H1 (cell line): ENCODE measurements at regions not wholly inside any gene's neighbourhood (a gene's known extent, or its start where the extent isn't known, plus 50 kb on each side); places are given as distances from the start of the nearest gene placed in this dataset.

Experiments
- CTCF ChIA-PET: fragments of 300-600 bp; sonication (Branson Sonifier 250); formaldehyde crosslinking; loops from one replicate; lab custom pipeline; 2021; ENCODE audit not compliant: partially characterized antibody; lab: Charles Lee
- POLR2A ChIA-PET: fragments of 300-600 bp; sonication (Branson Sonifier 250); formaldehyde crosslinking; loops from one replicate; lab custom pipeline; 2021; ENCODE audit warnings: inconsistent platforms; ENCODE audit not compliant: partially characterized antibody; lab: Charles Lee
- DNase-seq, 2 experiments: peaks; one replicate each; pipeline versions ENCODE4 v3.0.0 to v3.0.0-alpha.2; 2010 to 2022; ENCODE audit warnings: low spot score in 2 of 2, low read depth in 1 of 2, mixed read lengths in 1 of 2
- FAIRE-seq: peaks from 2 replicates; lab custom pipeline; 2011; peaks lifted over from hg19 to GRCh38; lab: Jason Lieb, UNC
- H2AFZ ChIP-seq: 2 replicates; pipeline ENCODE4 v1.8.1; 2012; ENCODE audit warnings: low read length, inconsistent platforms
- H2AK5ac ChIP-seq: 2 replicates; pipeline ENCODE4 v1.6.1; 2013; ENCODE audit warnings: low read depth, low read length
- H2BK120ac ChIP-seq: replicated peaks from 2 replicates; pipeline ENCODE3; 2013; ENCODE audit warnings: low read depth, low read length, inconsistent platforms
- H2BK12ac ChIP-seq: 2 replicates; pipeline ENCODE4 v1.6.1; 2013; ENCODE audit warnings: low read depth, low read length
- H2BK15ac ChIP-seq: 2 replicates; pipeline ENCODE4 v1.6.1; 2013; ENCODE audit warnings: low read length
- H2BK20ac ChIP-seq: 2 replicates; pipeline ENCODE4 v1.6.1; 2013; ENCODE audit warnings: low read length
- H2BK5ac ChIP-seq: 2 replicates; pipeline ENCODE4 v1.6.1; 2013; ENCODE audit warnings: low read depth, low read length
- H3K14ac ChIP-seq: 2 replicates; pipeline ENCODE4 v1.6.1; 2013; ENCODE audit warnings: inconsistent platforms; ENCODE audit not compliant: insufficient read length
- H3K18ac ChIP-seq: 2 replicates; pipeline ENCODE4 v1.6.1; 2013; ENCODE audit warnings: low read length; ENCODE audit errors: extremely low read depth
- H3K23ac ChIP-seq: 2 replicates; pipeline ENCODE4 v1.6.1; 2013; ENCODE audit warnings: inconsistent platforms; ENCODE audit not compliant: insufficient read length
- H3K23me2 ChIP-seq: 2 replicates; pipeline ENCODE4 v1.6.1; 2013; ENCODE audit warnings: low read depth, low read length
- H3K27ac ChIP-seq: 2 replicates; pipeline ENCODE4 v1.6.1; 2011; ENCODE audit warnings: low read depth, low read length, inconsistent platforms
- H3K27me3 ChIP-seq, 4 experiments: replicated peaks in 1 of 4; 1 replicate in 1 of 4; 2 replicates in 3 of 4; pipeline versions ENCODE4 v1.6.1 to v1.8.1; 2011 to 2013; ENCODE audit warnings: low read length in 3 of 4, mild to moderate bottlenecking in 3 of 4, inconsistent platforms in 2 of 4, mixed read lengths in 2 of 4, moderate library complexity in 1 of 4; ENCODE audit not compliant: control insufficient read depth in 3 of 4, insufficient read depth in 3 of 4; ENCODE audit errors: extremely low read depth in 1 of 4
- H3K36me3 ChIP-seq, 4 experiments: 2 replicates each; pipeline versions ENCODE4 v1.6.1 to v1.8.1; 2011 to 2013; ENCODE audit warnings: mild to moderate bottlenecking in 4 of 4, low read length in 3 of 4, moderate library complexity in 2 of 4, control low read depth in 1 of 4, inconsistent platforms in 1 of 4; ENCODE audit not compliant: insufficient read depth in 4 of 4, control insufficient read depth in 2 of 4
- H3K4ac ChIP-seq: replicated peaks from 2 replicates; pipeline ENCODE3; 2013; ENCODE audit warnings: low read length, low read depth, mixed read lengths, inconsistent platforms; ENCODE audit not compliant: insufficient read length
- H3K4me1 ChIP-seq, 4 experiments: replicated peaks in 1 of 4; 1 replicate in 1 of 4; 2 replicates in 3 of 4; pipeline versions ENCODE4 v1.6.1 to v1.8.1; 2011 to 2013; ENCODE audit warnings: low read length in 3 of 4, inconsistent platforms in 2 of 4, mixed read lengths in 1 of 4; ENCODE audit not compliant: insufficient read depth in 4 of 4, control insufficient read depth in 3 of 4
- H3K4me2 ChIP-seq, 2 experiments: 2 replicates each; pipeline versions ENCODE4 v1.6.1 to v1.8.1; 2011 to 2013; ENCODE audit warnings: low read depth in 2 of 2, low read length in 2 of 2, control low read depth in 1 of 2, inconsistent platforms in 1 of 2, mild to moderate bottlenecking in 1 of 2; ENCODE audit not compliant: insufficient read depth in 1 of 2
- H3K4me3 ChIP-seq, 4 experiments: fragments of 200-600, 300-600 bp in 1 of 4; sonication (generic), shearing (Covaris generic), sonication (Bioruptor Twin) in 1 of 4; 2 replicates each; pipeline versions ENCODE4 v1.5.1 to v1.8.1; 2011 to 2016; ENCODE audit warnings: low read length in 4 of 4, low read depth in 3 of 4, control low read depth in 2 of 4, inconsistent platforms in 2 of 4, mild to moderate bottlenecking in 2 of 4, mixed read lengths in 1 of 4, moderate library complexity in 1 of 4; ENCODE audit not compliant: insufficient read depth in 2 of 4; ENCODE audit errors: extremely low read depth in 1 of 4
- H3K56ac ChIP-seq: replicated peaks from 2 replicates; pipeline ENCODE3; 2013; ENCODE audit warnings: low read depth, mild to moderate bottlenecking, mixed read lengths, low read length, inconsistent platforms; ENCODE audit not compliant: insufficient read length
- H3K79me1 ChIP-seq: 2 replicates; pipeline ENCODE4 v1.6.1; 2013; ENCODE audit warnings: low read depth, low read length, control low read depth
- H3K79me2 ChIP-seq, 2 experiments: 2 replicates each; pipeline versions ENCODE4 v1.6.1 to v1.8.1; 2012 to 2013; ENCODE audit warnings: low read length in 2 of 2, mild to moderate bottlenecking in 2 of 2, inconsistent platforms in 1 of 2; ENCODE audit not compliant: insufficient read depth in 2 of 2, control insufficient read depth in 1 of 2
- H3K9ac ChIP-seq, 4 experiments: replicated peaks in 1 of 4; 1 replicate in 1 of 4; 2 replicates in 3 of 4; pipeline versions ENCODE4 v1.6.1 to v1.8.1; 2011 to 2013; ENCODE audit warnings: low read depth in 3 of 4, low read length in 3 of 4, control low read depth in 2 of 4, mild to moderate bottlenecking in 2 of 4, moderate library complexity in 2 of 4, inconsistent platforms in 1 of 4; ENCODE audit errors: extremely low read depth in 1 of 4
- H3K9me3 ChIP-seq, 2 experiments: 2 replicates each; pipeline versions ENCODE4 v1.6.1 to v1.8.1; 2012 to 2013; ENCODE audit warnings: mild to moderate bottlenecking in 2 of 2, moderate library complexity in 2 of 2, control low read depth in 1 of 2, inconsistent platforms in 1 of 2, low read depth in 1 of 2, low read length in 1 of 2, mixed read lengths in 1 of 2; ENCODE audit not compliant: insufficient read depth in 2 of 2
- H4K20me1 ChIP-seq, 2 experiments: replicated peaks in 1 of 2; 2 replicates each; pipeline versions ENCODE3 to v1.8.1; 2011 to 2013; ENCODE audit warnings: inconsistent platforms in 2 of 2, low read length in 2 of 2, mild to moderate bottlenecking in 1 of 2; ENCODE audit not compliant: insufficient read depth in 2 of 2, control insufficient read depth in 1 of 2
- H4K5ac ChIP-seq: 2 replicates; pipeline ENCODE4 v1.6.1; 2013; ENCODE audit warnings: low read length, low read depth, mixed read lengths, inconsistent platforms; ENCODE audit not compliant: insufficient read length
- H4K8ac ChIP-seq: 2 replicates; pipeline ENCODE4 v1.8.0; 2013; ENCODE audit warnings: mild to moderate bottlenecking, moderate library complexity, low read length, inconsistent platforms; ENCODE audit not compliant: insufficient read depth; ENCODE audit errors: extremely low read depth
- H4K91ac ChIP-seq: replicated peaks from 2 replicates; pipeline ENCODE3; 2013; ENCODE audit warnings: low read length, mixed read lengths, inconsistent platforms; ENCODE audit not compliant: insufficient read length
- CEBPB ChIP-seq: IDR thresholded peaks from 2 replicates; pipeline ENCODE4 v1.6.1; 2012; ENCODE audit warnings: low read depth, low read length
- CTBP2 ChIP-seq: IDR thresholded peaks from 2 replicates; pipeline ENCODE4 v1.7.0; 2011; ENCODE audit warnings: borderline replicate concordance, mild to moderate bottlenecking, moderate library complexity, mixed read lengths, low read length; ENCODE audit not compliant: insufficient read depth, insufficient read length
- E2F6 ChIP-seq: IDR thresholded peaks from 2 replicates; pipeline ENCODE4 v1.6.1; 2012; ENCODE audit warnings: inconsistent platforms
- EGR1 ChIP-seq: IDR thresholded peaks from 2 replicates; pipeline ENCODE4 v1.6.1; 2011; ENCODE audit warnings: low read depth, low read length, borderline replicate concordance
- HDAC6 ChIP-seq: IDR thresholded peaks from one replicate; pipeline ENCODE4 v1.7.1; 2012; ENCODE audit warnings: low read depth, mild to moderate bottlenecking, inconsistent platforms, low read length, moderate library complexity
- JUN ChIP-seq: IDR thresholded peaks from 2 replicates; pipeline ENCODE4 v1.6.1; 2011; ENCODE audit warnings: low read depth, mild to moderate bottlenecking, improper control_type of control experiment, low read length
- SP2 ChIP-seq: IDR thresholded peaks from 2 replicates; pipeline ENCODE4 v1.6.1; 2012; ENCODE audit warnings: mild to moderate bottlenecking, low read length, inconsistent platforms
- SP4 ChIP-seq: IDR thresholded peaks from 2 replicates; pipeline ENCODE4 v1.6.1; 2012; ENCODE audit warnings: low read length, inconsistent platforms
- SUZ12 ChIP-seq: fragments of 200-600 bp; sonication (generic); IDR thresholded peaks from 2 replicates; pipeline ENCODE4 v1.6.1; 2012; ENCODE audit warnings: mild to moderate bottlenecking, inconsistent platforms, low read length, moderate library complexity, mixed read lengths
- WGBS, 2 experiments: shearing (Covaris generic) in 1 of 2; methylation state at CpG; one replicate each; pipeline versions ENCODE4 v1.1.6 to v1.1.7; 2013 to 2015; ENCODE audit warnings: low lambda C conversion rate in 2 of 2, mixed read lengths in 2 of 2, inconsistent platforms in 1 of 2, low coverage in 1 of 2, missing lambda C conversion rate in 1 of 2; ENCODE audit not compliant: insufficient replicate concordance in 2 of 2, insufficient coverage in 1 of 2, insufficient read length in 1 of 2; ENCODE audit errors: extremely low coverage in 1 of 2, missing lambda C conversion rate in 1 of 2; 5-methylcytosine and 5-hydroxymethylcytosine counted together
- TF ChIP-seq, protein P1 (sequence below): IDR thresholded peaks from 2 replicates; pipeline ENCODE4 v1.6.1; 2012; ENCODE audit warnings: inconsistent platforms
- TF ChIP-seq, protein P2 (sequence below): IDR thresholded peaks from 2 replicates; pipeline ENCODE4 v1.6.1; 2011; ENCODE audit warnings: low read depth, mild to moderate bottlenecking, low read length; ENCODE audit not compliant: insufficient read depth
- TF ChIP-seq, protein P3 (sequence below): IDR thresholded peaks from 2 replicates; pipeline ENCODE4 v1.6.1; 2012; ENCODE audit warnings: low read length, inconsistent platforms

GRCh38 chr6:1109134-1109533, 202.8 kb upstream of the FOXQ1 start:
- H3K79me1 ChIP-seq: no peaks in the 10 kb centered on the region
- POLR2A ChIA-PET: no interaction called here
- TF ChIP-seq, protein P1, sequence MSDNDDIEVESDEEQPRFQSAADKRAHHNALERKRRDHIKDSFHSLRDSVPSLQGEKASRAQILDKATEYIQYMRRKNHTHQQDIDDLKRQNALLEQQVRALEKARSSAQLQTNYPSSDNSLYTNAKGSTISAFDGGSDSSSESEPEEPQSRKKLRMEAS: no peak
- TF ChIP-seq, protein P2, sequence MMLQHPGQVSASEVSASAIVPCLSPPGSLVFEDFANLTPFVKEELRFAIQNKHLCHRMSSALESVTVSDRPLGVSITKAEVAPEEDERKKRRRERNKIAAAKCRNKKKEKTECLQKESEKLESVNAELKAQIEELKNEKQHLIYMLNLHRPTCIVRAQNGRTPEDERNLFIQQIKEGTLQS: no peak
- TF ChIP-seq SP4: no peak
- no peak for TF ChIP-seq HDAC6
- no peak for TF ChIP-seq EGR1
- TF ChIP-seq, protein P3, sequence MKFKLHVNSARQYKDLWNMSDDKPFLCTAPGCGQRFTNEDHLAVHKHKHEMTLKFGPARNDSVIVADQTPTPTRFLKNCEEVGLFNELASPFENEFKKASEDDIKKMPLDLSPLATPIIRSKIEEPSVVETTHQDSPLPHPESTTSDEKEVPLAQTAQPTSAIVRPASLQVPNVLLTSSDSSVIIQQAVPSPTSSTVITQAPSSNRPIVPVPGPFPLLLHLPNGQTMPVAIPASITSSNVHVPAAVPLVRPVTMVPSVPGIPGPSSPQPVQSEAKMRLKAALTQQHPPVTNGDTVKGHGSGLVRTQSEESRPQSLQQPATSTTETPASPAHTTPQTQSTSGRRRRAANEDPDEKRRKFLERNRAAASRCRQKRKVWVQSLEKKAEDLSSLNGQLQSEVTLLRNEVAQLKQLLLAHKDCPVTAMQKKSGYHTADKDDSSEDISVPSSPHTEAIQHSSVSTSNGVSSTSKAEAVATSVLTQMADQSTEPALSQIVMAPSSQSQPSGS: no peak
- no peak for TF ChIP-seq CEBPB
- no peak for TF ChIP-seq SUZ12
- TF ChIP-seq E2F6: no peak
- TF ChIP-seq CTBP2: no peak
- no peak for TF ChIP-seq JUN
- no peak for TF ChIP-seq SP2

More at GRCh38 chr6:1109134-1109533, 202.8 kb upstream of the FOXQ1 start:
- Histone ChIP-seq H2BK120ac (no peak overlapping the region), H4K8ac (no peak overlapping the region), H3K4ac (no peak overlapping the region), H2BK5ac (no peak overlapping the region), H2BK12ac (no peak overlapping the region), H3K23ac (no peak overlapping the region), H2BK20ac (no peak overlapping the region), H3K14ac (no peak overlapping the region), H3K36me3 (no peaks in the 10 kb centered on the region), H3K9ac (no peak overlapping the region), H2AK5ac (no peak overlapping the region), H4K20me1 (no peaks in the 10 kb centered on the region), H3K4me1 (no peaks in the 10 kb centered on the region; a peak in 1 of 7 replicates), H3K56ac (no peak overlapping the region), H2AFZ (no peak overlapping the region), H3K27me3 (peaks cover 35 to 47% (median 46%) of the 10 kb centered on the region in 4 experiments), H3K4me3 (no peak overlapping the region), H3K9me3 (peaks cover 2 to 7% of the 10 kb centered on the region in 2 experiments; a peak in 2 of 4 replicates), H3K23me2 (no peaks in the 10 kb centered on the region), H3K18ac (no peak overlapping the region), H3K4me2 (no peak overlapping the region), H3K27ac (no peak overlapping the region), H4K91ac (no peak overlapping the region), H4K5ac (no peak overlapping the region), H2BK15ac (no peak overlapping the region), H3K79me2 (no peaks in the 10 kb centered on the region)
- CTCF ChIA-PET: interaction anchor here (0.7 to 1.0 kb wide), 2 partner anchors 14 to 58 kb away, joined by 3 read pairs; no protein-coding TSS in a partner anchor
- DNase-seq: no peak
- 100% methylated on average over 2 of the region's 2 CpGs; no CpG with 5 or more reads in 1 of the 2 experiments for WGBS, 2 experiments
- FAIRE-seq: no peak
